GM06990 (cell line): ENCODE measurements at regions not wholly inside any gene's neighbourhood (a gene's known extent, or its start where the extent isn't known, plus 50 kb on each side); places are given as distances from the start of the nearest gene placed in this dataset.

Source experiments
- DNase-seq: peaks from one replicate; pipeline ENCODE4 v3.0.0-alpha.2; 2011; ENCODE audit not compliant: insufficient read length; ENCODE audit errors: extremely low read depth
- H3K27me3 ChIP-seq: replicated peaks from 2 replicates; pipeline ENCODE4 v1.6.0; 2011; ENCODE audit warnings: low read length; ENCODE audit not compliant: control insufficient read depth, insufficient read depth
- H3K36me3 ChIP-seq: 2 replicates; pipeline ENCODE4 v1.5.1; 2011; ENCODE audit warnings: low read length; ENCODE audit not compliant: control insufficient read depth, insufficient read depth
- H3K4me3 ChIP-seq: replicated peaks from 2 replicates; pipeline ENCODE4 v1.5.1; 2011; ENCODE audit warnings: low read depth, mild to moderate bottlenecking, control low read depth, low read length
- TF ChIP-seq, protein P1 (sequence below): IDR thresholded peaks from 2 replicates; pipeline ENCODE4 v1.5.1; 2011; ENCODE audit warnings: low read length, control low read depth, mild to moderate bottlenecking, inconsistent platforms; ENCODE audit not compliant: insufficient read depth, poor library complexity, severe bottlenecking

DNA sequence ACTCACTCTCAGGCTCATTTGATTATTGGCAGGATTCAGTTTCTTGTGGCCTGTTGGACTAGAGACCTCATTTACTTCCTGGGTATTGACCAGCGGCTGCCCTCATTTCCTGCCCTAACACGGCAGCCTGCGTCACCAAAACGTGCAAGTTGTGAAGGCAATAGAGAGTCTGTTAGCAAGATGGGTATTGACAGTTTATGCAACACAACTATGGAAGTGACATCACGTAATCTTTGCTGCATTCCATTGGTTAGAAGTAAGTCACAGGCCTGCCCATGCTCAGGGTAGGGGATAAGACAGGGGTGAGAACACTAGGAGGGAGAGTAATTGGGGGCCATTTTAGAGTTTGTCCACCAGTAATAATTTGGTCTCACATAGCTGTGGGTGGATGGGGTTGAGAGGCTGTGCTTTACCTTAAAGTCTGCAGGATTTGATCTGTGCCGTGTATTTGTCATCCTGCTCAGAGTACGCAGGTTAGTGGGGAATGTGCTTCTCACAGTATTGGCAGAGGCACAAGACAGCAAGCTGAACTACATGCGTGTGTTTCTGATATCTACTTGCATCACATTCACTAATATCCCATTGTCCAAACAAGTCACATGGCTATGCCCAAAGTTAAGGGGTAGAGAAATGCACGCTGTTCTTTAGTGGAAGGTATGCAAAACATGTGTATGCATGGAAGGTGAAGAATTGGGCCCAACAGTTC lies 83.3 kb downstream of the EDEM1 start:
- no peaks in the 10 kb centered on the region for H3K36me3 ChIP-seq
- TF ChIP-seq, protein P1, sequence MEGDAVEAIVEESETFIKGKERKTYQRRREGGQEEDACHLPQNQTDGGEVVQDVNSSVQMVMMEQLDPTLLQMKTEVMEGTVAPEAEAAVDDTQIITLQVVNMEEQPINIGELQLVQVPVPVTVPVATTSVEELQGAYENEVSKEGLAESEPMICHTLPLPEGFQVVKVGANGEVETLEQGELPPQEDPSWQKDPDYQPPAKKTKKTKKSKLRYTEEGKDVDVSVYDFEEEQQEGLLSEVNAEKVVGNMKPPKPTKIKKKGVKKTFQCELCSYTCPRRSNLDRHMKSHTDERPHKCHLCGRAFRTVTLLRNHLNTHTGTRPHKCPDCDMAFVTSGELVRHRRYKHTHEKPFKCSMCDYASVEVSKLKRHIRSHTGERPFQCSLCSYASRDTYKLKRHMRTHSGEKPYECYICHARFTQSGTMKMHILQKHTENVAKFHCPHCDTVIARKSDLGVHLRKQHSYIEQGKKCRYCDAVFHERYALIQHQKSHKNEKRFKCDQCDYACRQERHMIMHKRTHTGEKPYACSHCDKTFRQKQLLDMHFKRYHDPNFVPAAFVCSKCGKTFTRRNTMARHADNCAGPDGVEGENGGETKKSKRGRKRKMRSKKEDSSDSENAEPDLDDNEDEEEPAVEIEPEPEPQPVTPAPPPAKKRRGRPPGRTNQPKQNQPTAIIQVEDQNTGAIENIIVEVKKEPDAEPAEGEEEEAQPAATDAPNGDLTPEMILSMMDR: no peak
- H3K4me3 ChIP-seq: no peak overlapping the region
- no peak for DNase-seq
- no peaks in the 10 kb centered on the region for H3K27me3 ChIP-seq

DNA sequence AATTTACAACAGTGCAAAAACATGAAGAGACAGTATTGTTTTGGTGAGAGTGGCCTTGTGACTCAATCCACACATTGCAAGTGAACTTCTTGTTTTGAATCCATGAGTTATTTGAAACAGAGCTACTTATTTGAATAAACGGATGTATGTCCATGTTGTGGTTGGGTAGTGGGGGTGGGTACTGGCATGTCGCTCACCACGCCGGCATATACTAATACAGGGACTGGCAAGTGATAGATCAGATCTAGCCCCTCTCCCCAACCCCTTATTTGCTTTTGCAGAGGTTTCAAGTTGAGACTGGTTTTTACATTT lies 83.8 kb downstream of the EDEM1 start:
- no peaks in the 10 kb centered on the region for H3K27me3 ChIP-seq
- DNase-seq: no peak
- TF ChIP-seq, protein P1: no peak

DNA sequence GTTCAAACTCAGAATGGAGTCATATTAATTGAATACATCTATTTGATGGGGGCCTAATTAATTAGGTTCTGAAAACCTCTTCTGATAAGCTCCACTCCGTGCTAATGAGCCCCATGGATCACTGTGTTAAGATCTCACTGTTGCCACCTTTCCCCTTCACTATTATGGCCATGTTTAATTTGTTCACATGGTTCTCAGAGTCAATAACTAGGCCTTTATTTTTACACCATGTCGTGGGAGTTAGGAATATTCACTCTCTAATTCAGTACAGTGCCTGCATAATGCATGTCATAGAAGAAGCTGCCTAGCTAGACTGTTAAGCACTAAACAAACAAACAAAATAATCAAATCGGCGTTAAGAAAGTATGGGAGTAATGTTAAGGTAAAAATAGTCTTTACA lies 84.9 kb downstream of the EDEM1 start:
- H3K4me3 ChIP-seq: no peak overlapping the region
- TF ChIP-seq, protein P1: no peak
- DNase-seq: no peak
- no peaks in the 10 kb centered on the region for H3K36me3 ChIP-seq
- H3K27me3 ChIP-seq: no peaks in the 10 kb centered on the region

More for the DNA sequence above, 83.8 kb downstream of the EDEM1 start:
- H3K36me3 ChIP-seq: no peaks in the 10 kb centered on the region
- no peak overlapping the region for H3K4me3 ChIP-seq

DNA sequence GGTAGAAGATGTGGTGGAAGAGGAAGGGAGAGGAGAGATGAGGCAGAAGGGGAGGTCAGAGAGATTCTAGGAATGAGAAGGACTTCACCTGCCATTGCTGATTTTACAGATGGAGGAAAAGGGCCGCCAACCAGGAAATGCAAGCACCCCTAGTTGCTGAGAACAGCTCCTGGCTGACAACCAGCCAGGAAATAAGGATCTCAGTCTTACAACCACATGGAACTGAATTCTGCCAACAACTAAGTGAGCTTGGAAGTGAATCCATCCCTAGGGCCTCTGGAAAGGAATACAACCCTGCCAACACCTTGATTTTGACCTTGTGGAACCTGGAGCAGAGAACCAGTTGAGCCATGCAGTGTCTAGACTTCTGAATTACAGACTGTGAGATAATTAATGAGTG lies 86.6 kb downstream of the EDEM1 start:
- no peaks in the 10 kb centered on the region for H3K36me3 ChIP-seq
- DNase-seq: no peak
- TF ChIP-seq, protein P1: no peak
- no peaks in the 10 kb centered on the region for H3K27me3 ChIP-seq
- H3K4me3 ChIP-seq: no peak overlapping the region

DNA sequence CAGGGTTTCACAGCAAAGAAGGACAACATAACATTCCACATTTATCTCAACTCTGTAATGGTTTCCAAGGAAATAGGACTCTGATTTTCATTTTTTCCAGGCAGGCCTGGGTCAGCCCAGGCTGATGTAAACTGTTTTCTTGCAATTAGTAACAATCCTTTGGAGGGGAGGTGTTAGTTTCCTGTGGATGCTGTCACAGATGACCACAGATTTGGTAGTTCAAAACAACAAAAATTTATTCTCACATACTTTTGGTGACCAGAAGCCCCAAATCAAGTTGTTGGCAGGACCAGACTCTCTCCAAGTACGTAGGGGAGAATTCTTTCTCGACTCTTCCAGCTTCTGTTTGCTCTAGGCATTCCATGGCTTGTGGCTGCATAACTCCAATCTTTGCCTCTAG lies 88.0 kb downstream of the EDEM1 start:
- TF ChIP-seq, protein P1: no peak
- Histone ChIP-seq H3K4me3 (no peak overlapping the region), H3K27me3 (no peaks in the 10 kb centered on the region), H3K36me3 (no peaks in the 10 kb centered on the region)
- DNase-seq: no peak

DNA sequence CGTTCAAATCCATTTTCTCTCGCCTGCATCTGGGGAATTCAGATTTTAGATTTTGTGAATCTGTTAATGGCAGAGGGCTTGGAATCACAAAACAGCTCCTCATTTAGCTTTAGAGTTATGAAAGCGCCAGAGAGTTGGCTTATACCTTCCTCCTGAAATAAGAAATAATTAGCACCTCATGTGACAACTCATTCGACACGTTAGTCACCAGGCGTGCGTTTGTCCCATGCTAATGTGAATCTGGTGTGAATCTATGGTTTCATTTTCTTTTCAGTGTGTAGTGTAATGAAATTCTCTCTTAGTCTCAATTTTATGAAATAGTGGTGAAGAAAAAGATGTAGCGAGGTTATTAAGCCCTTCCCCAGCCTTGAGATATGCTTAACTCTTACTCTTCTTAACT lies 89.4 kb downstream of the EDEM1 start:
- TF ChIP-seq, protein P1: no peak
- Histone ChIP-seq H3K4me3 (no peak overlapping the region), H3K36me3 (no peaks in the 10 kb centered on the region), H3K27me3 (no peaks in the 10 kb centered on the region)
- DNase-seq: no peak
